Left lung (tissue), 4 donors: ENCODE measurements at regions not wholly inside any gene's neighbourhood (a gene's known extent, or its start where the extent isn't known, plus 50 kb on each side); places are given as distances from the start of the nearest gene placed in this dataset.

Experiments
- ATAC-seq: fragments of 200-7000 bp; cut with Tn5 transposase; one replicate; pipeline ENCODE4 v1.9.1; 2020; ENCODE audit warnings: moderate library complexity
- DNase-seq, 4 donors: peaks; one replicate each; pipeline ENCODE4 v3.0.0-alpha.2; 2013 to 2020
- H3K27ac ChIP-seq, 2 donors: fragments of 200-600 bp; sonication (generic) in 1 of 2; one replicate each; pipeline versions ENCODE4 v1.5.0 to v1.8.0; 2020 to 2021
- H3K27me3 ChIP-seq, 2 donors: fragments of 200-600 bp; sonication (generic) in 1 of 2; one replicate each; pipeline versions ENCODE4 v1.5.0 to v1.8.0; 2020 to 2021
- H3K36me3 ChIP-seq, 2 donors: fragments of 200-600 bp; sonication (generic) in 1 of 2; one replicate each; pipeline versions ENCODE4 v1.5.0 to v1.8.0; 2020 to 2021
- H3K4me1 ChIP-seq, 2 donors: fragments of 200-600 bp; one replicate each; pipeline ENCODE4 v1.8.0; 2021
- H3K4me3 ChIP-seq, 2 donors: fragments of 200-600 bp; sonication (generic) in 1 of 2; one replicate each; pipeline versions ENCODE4 v1.5.0 to v1.8.0; 2020 to 2021; ENCODE audit warnings: mild to moderate bottlenecking in 1 of 2
- H3K9me3 ChIP-seq, 2 donors: fragments of 200-600 bp; sonication (generic) in 1 of 2; one replicate each; pipeline versions ENCODE4 v1.5.0 to v1.8.0; 2020 to 2021
- CTCF ChIP-seq, 2 donors: fragments of 200-600 bp; sonication (generic) in 1 of 2; IDR thresholded peaks; one replicate each; pipeline versions ENCODE4 v1.5.0 to v1.8.0; 2021; ENCODE audit warnings: antibody characterized with exemption in 2 of 2
- intact Hi-C, 2 donors: fragments of 100-400 bp; cut with DNase I; formaldehyde crosslinking; loops; one replicate each; pipeline versions ENCODE4 v1.11.2 to v1.14.2; 2022
- donor health status: DM: no; HTN: yes; CAD: no.
- donor health status: DM: no; HTN: no; CAD: no.

- H3K4me3 ChIP-seq: no peak overlapping the region
- no peaks in the 10 kb centered on the region for H3K27me3 ChIP-seq
- H3K36me3 ChIP-seq: no peaks in the 10 kb centered on the region
- no peaks in the 10 kb centered on the region for H3K9me3 ChIP-seq
- intact Hi-C loops: no loop called here
- no peaks in the 10 kb centered on the region for H3K4me1 ChIP-seq
- ATAC-seq (no peak), DNase-seq (no peak)
- no peak overlapping the region for H3K27ac ChIP-seq
- no peak for TF ChIP-seq CTCF (IDR thresholded peaks at IDR 0.05)
Measured at GRCh38 chr4:152176627-152177214, 359.2 kb downstream of the FBXW7 start.

DNA sequence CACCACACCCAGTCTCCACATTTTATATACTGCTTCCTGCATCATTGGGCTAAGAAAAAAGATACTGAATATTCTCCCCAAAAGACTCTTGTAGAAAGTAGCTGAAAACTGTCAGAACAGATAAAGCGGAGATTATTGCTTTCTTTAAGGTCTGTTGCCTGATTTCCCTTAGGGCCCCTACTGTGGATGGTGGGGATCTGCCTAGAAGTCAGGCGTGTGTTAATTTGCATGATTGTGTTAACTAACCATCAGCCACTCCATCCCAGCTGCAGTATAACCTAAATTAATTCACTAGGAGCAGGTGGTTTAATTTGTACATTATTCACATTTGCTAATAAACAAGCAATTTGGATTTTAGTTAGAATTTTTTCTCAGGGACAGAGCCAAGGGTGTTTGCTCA is 360.3 kb downstream of the FBXW7 start:
- ATAC-seq (no peak), DNase-seq (no peak)
- H3K4me3 ChIP-seq: no peak overlapping the region
- no peak for TF ChIP-seq CTCF (IDR thresholded peaks at IDR 0.05)
- H3K4me1 ChIP-seq: no peaks in the 10 kb centered on the region
- H3K27me3 ChIP-seq: no peaks in the 10 kb centered on the region
- H3K36me3 ChIP-seq: no peaks in the 10 kb centered on the region
- H3K9me3 ChIP-seq: no peaks in the 10 kb centered on the region
- intact Hi-C loops: no loop called here
- H3K27ac ChIP-seq: no peak overlapping the region

GRCh38 chr4:152172146-152172545 is 363.7 kb downstream of the FBXW7 start:
- Histone ChIP-seq H3K27ac (no peak overlapping the region), H3K27me3 (no peaks in the 10 kb centered on the region), H3K9me3 (no peaks in the 10 kb centered on the region), H3K4me1 (no peaks in the 10 kb centered on the region), H3K4me3 (no peak overlapping the region), H3K36me3 (no peaks in the 10 kb centered on the region)
- intact Hi-C loops: no loop called here
- ATAC-seq (no peak), DNase-seq (no peak)
- TF ChIP-seq CTCF (IDR thresholded peaks at IDR 0.05): no peak

DNA sequence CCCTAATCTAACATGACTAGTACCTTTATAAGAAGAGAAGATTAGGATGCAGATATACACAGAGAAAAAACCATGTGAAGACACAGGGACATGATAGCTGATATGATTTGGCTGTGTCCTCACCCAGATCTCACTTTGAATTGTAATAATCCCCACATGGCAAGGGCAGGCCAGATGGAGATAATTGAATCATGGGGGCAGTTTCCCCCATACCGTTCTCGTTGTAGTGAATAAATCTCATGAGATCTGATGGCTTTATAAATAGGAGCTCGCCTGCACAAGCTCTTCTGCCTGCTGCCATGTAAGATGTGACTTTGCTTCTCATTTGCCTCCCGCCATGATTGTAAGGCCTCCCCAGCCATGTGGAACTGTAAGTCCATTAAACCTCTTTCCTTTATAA is 364.3 kb downstream of the FBXW7 start:
- Histone ChIP-seq H3K27me3 (peaks cover 0 to under 1% of the 10 kb centered on the region in 2 donors), H3K9me3 (no peaks in the 10 kb centered on the region), H3K4me1 (no peaks in the 10 kb centered on the region), H3K36me3 (no peaks in the 10 kb centered on the region), H3K4me3 (no peak overlapping the region), H3K27ac (no peak overlapping the region)
- DNase-seq: no peak
- intact Hi-C loops: no loop called here
- ATAC-seq: no peak
- no peak for TF ChIP-seq CTCF (IDR thresholded peaks at IDR 0.05)

GRCh38 chr4:152169683-152170082 is 366.2 kb downstream of the FBXW7 start:
- no peak for DNase-seq
- peaks cover 0 to 3% of the 10 kb centered on the region in 2 donors for H3K27me3 ChIP-seq
- H3K4me3 ChIP-seq: no peak overlapping the region
- no peaks in the 10 kb centered on the region for H3K9me3 ChIP-seq
- no peaks in the 10 kb centered on the region for H3K4me1 ChIP-seq
- intact Hi-C loops: no loop called here
- H3K36me3 ChIP-seq: no peaks in the 10 kb centered on the region
- ATAC-seq: no peak
- H3K27ac ChIP-seq: no peak overlapping the region
- no peak for TF ChIP-seq CTCF (IDR thresholded peaks at IDR 0.05)
